HG03575 (cell line): ENCODE measurements at regions not wholly inside any gene's neighbourhood (a gene's known extent, or its start where the extent isn't known, plus 50 kb on each side); places are given as distances from the start of the nearest gene placed in this dataset.
"Not testable (repeated sequence)": the region's sequence is repeated elsewhere in the genome, so short reads cannot be mapped to it uniquely, and the experiment has no call there.

ENCODE experiments used
- ATAC-seq: cut with Tn5 transposase; IDR thresholded peaks from one replicate; pipeline ENCODE4 v1.9.1; 2021; ENCODE audit not compliant: unreplicated experiment, insufficient number of reproducible peaks, low FRiP score; ENCODE audit errors: extremely low read depth

DNA sequence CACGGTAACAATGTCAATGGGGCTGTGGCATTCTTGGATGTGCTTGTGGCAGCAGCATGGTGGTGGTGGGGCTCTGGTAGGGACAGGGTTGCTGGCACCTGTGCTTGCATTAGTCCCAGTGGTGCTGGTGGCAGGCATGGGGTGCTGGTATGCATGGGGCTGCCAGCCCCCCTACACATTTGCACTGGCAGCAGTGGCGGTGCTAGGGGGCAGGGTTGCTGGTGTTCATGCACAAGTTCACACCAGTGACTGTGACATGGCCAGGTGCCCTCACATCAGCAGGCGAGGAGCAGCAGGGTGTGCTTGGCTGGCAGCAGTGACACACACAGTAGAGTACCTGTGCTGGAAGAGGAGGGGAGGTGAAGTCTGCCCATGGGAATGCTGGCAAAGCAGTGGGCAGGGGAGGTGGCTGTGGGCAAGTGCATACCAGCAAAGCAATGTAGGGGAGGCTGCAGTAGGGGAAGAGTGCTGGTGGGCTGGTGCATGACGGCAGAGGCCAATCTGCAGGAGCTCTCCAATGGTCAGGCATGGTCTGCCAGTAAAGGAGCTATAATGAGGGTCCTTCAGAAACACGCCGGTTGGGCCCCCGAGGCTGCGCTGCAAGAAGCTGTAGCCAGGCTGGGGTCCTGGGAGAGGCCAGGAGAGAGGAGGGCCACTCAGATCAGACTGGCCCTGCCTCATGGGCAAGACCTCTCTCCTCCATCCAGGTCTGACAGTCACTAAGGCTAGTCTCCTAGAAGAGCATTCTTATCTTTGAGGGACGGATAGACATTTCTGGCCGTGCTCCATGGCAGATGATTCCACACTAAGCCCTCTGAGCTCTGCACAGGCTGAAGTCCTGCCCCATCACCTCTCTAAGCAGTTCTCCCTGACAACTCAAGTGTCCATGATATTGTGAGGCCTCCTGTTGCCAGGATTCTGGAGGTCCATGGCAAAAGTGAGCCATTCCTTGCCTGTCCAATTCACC, 406.4 kb downstream of the SEMA3D start:
- no peak for ATAC-seq

DNA sequence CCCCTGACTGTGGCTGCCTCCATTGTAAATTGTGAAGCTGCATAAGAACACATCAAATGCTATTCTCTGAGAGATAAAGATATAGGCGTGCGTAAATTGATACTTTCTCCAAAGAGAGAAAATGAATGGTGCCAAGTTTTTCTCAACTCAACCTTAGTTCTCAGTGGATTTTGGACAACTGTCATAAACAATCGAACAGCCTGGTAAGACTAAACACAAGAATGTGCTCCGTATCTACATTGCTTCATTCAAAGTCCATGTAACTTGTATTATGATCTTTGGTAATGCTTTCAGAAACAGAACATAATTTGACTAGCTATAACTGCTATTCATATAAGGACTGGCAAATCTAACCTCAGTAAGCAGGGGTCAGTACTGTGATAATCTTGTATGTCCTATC, 429.1 kb downstream of the SEMA3D start:
- ATAC-seq: no peak

DNA sequence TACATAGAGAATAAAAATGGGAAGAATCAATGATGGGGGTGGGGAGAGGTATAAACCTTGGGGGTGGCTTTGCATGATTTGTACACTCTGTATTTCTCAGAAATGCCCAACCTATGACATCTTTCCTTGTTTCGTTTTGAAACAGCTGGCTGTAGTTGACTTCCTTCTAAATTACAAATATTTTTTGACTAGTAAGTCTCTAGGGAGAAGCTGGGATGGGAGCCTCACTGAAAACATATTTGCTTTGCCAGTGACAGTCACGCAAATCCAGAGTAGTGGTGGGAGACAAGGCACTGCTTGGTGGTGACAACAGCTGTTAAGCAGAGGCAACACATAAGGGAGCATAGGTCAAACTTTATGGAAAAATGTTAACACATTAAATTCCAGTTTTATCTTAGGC, 440.5 kb downstream of the SEMA3D start:
- ATAC-seq: no peak

DNA sequence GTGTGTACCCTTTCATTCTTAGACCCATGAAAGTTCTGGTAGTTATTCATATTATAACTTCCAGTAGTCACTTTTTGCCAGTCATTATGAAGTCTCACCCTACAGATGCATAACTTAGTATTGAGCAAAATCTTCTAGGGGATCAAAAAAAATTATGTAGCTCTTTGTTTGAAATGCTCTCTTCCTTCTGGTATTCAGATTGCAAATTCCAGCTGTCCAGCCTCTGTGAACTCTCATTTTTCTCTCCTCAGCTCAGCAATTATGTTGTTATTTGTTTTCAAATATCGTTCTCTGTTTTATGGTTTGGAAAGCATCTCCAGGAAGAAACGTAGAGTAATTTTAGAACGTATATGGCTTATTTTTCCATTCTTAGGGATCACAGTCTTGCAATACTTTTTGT, 442.5 kb downstream of the SEMA3D start:
- no peak for ATAC-seq

DNA sequence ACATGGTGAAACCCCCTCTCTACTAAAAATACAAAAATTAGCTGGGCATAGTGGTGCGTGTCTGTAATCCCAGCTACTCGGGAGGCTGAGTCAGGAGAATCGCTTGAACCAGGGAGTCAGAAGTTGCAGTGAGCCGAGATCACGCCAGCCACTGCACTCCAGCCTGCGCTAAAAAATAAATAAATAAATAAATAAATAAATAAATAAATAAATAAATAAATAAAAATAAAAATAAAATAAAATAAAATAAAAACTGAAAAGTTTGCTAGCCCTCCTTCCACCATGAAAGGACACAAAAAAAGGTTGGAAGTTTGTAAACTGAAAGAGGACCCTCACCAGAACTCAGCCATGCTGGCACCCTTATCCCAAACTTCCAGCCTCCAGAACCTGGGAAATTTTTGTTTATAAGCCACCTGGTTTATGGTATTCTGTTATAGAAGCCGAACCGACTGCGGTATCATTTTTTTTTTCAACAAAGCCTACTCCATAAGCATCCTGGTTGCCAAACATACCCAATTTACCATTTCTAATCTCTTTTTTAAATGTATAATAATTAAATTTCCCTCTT, 448.2 kb downstream of the SEMA3D start:
- ATAC-seq: no peak

DNA sequence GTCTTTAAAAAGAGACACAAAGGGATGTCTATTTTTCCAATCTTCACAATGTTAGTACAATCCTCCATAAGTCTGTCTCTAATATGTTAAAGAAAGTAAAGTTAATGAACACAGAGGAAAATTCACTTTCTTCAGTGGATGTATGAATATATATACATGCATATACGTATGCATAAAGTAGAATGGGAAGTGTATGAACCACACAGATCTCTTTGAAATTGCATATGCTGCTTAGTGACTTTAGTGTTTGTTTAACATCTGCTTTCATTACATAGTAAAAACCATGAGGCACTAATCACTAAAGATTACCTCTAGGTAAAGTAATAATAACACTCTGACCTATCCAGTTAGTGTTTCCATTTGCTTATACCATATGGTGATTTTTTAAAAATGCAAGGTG, 451.2 kb downstream of the SEMA3D start:
- ATAC-seq: no peak

DNA sequence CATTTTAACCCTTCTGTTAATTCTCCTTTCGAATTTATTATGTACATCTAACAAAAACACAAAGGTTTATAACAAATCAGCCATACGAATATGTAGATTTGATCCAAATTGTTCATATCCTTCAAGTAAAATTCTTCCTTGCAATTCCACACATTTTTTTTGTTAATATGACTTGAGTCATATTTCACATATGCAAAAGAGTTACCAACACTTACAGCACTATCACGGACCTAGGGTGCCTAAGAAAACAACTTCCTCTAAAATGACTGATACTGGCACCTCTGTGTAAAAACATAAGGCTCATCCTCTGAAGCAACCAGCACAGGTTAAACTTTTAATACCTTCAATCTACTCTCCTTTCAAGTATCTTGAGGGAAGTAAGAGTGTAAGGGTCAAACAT, 451.8 kb downstream of the SEMA3D start:
- no peak for ATAC-seq

DNA sequence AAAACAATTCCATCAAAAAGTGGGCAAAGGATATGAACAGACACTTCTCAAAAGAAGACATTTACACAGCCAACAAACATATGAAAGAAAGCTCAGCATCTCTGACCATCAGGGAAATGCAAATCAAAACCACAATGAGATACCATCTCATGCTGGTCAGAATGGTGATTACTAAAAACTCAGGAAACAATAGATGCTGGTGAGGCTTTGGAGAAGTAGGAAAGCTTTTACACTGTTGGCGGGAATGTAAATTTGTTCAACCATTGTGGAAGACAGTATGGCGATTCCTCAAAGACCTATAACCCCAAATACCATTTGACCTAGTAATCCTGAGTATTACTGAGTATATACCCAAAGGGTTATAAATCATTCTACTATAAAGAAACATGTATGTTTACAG, 452.9 kb downstream of the SEMA3D start:
- not testable (repeated sequence) for ATAC-seq

DNA sequence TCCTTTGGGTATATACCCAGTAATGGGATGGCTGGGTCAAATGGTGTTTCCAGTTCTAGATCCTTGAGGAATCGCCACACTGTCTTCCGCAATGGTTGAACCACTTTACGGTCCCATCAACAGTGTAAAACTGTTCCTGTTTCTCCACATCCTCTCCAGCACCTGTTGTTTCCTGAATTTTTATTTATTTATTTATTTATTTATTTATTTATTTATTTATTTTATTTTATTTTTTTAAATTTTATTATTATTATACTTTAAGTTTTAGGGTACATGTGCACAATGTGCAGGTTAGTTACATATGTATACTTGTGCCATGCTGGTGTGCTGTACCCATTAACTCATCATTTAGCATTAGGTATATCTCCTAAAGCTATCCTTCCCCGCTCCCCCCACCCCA, 456.0 kb downstream of the SEMA3D start:
- not testable (repeated sequence) for ATAC-seq

DNA sequence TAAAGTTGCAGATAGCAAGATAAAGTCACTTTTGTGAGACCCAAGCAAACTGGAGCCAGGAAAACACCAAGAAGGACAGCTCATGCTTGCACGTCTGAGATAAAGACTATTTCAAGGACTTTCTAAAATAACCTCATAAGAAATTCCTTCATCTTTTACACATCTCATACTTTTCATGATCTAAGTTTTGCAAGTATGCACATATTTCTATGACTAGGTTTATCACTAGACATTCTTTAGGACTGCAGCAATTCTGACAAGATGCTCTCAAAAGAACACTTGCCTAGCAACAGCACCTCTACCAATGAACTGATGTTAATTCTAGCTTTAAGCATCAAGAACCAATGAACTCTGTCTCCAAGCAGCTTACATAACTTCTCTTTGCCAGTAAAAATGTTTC, 457.6 kb downstream of the SEMA3D start:
- no peak for ATAC-seq

DNA sequence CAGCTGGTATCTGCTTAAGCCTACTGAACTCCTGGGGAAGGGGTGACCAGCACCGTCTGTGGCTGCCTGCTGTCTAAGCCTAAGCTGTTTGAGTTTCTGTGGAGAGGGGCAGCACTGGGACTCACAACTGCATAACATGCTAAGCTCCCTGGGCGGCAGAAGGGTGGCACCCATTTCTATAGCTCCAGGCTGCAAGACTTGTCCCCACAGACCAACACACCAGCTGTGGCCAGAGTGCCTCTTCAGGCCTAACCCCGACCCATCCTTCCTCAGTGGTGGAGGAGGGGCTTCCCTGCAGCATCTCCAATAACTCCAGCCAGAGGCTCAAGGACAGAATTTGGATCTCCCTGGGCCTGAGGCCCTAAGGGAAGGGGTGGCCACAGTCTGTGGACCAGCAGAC, 464.1 kb downstream of the SEMA3D start:
- no peak for ATAC-seq

DNA sequence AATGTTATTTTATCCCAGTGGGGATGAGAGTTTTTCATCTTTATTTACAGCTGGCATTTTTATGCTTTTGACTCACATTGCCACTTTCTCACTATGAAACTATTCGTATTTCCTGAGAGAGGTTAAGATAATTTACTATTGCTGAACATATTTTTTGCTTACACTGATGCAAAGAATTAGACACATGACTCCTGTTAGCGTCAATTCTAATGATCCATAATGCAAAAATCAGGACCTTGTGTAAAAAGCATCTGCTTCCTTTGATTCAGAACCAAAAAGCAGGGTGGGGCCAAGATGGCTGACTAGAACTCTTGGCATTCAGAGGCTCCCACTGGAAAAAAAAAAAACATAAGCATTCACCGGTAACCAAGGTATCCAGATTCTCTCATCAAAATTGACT, 464.8 kb downstream of the SEMA3D start:
- no peak for ATAC-seq

DNA sequence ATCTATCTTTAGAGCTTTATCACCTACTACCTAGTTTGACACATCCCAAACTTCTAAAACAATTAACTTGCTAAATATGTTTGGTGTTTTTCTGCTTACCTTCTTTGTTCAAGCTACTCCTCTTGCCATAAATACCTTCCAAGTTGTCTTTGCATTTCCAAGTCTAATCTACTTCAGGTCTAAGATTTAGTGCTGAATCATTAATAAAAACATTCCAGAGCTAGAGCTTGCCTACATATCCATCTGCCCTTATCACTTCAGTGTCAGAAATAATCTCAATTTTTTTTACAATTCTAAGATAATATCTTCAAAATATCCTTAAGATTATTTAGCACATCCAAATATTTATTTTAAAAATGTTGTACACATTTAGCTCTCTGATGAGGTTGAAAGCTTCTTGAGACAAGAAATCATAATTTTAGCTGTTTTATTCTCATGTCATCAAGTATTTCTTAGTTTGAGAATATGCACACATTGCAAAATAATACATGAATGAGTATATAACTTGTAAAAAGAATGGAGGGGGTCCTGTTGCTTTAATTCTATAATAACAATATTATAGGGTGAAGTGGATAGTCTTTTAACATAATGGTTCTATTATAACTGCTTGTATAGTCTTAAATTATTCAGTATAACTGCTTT, 466.3 kb downstream of the SEMA3D start:
- no peak for ATAC-seq

DNA sequence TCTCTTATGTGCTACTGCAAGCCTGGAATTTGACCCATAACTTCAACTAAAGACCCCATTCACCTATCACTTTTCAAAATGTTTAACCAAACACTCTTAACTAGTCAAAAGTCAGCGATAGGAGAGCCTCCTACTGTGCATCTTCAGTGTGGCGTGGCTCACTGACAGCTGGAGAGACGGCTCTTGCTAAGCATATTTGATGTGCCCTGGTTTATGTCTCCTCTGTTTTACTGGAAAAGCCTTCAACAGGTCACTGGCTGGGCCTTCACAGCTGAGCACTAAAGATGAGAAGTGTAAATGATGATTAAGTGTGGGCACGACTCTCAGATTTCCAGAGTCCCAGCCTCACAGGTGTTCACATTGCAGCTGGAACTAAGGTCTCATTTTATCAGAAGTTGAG, 472.1 kb downstream of the SEMA3D start:
- no peak for ATAC-seq

DNA sequence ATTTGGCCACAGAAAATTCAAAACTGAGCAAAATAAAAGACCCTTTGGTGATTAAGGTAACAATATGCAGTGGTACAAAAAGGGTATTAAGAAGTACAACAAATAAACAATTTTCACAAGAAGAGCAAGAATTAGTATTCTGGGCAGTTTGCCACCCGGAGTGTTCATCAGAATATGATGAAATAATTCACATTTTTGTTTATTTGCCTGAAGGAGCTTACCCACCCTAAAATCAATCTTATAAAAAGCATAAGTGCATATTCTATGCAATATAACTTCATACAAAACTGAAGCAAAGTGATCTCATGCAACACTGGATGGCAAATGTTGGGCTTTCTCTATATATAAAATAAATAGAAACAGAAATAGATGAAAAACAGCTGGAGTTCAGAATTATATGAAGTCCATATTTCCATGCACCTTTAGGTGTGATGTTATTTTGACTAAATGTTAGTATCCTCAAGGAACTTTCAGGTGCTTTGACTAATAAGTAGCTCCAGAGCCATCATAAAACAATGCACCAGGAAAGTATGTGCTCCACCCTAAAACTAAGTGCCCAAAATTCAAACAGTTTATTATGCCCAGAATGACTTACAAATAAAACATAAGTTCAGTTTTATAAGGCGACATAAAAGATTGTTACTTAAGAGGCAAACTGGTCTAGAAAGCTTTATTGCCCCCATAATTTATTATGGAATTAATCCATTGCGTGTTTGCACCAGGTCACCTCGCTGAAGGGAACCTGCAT, 474.3 kb downstream of the SEMA3D start:
- ATAC-seq: no peak

DNA sequence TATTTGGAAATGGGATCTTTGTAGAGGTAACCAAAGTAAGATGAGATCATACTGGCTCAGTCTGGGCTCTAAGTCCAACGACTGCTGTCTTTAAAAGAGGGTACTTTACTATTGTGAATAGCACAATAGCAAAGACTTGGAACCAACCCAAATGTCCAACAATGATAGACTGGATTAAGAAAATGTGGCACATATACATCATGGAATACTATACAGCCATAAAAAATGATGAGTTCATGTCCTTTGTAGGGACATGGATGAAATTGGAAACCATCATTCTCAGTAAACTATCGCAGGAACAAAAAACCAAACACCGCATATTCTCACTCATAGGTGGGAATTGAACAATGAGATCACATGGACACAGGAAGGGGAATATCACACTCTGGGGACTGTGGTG, 476.3 kb downstream of the SEMA3D start:
- not testable (repeated sequence) for ATAC-seq

DNA sequence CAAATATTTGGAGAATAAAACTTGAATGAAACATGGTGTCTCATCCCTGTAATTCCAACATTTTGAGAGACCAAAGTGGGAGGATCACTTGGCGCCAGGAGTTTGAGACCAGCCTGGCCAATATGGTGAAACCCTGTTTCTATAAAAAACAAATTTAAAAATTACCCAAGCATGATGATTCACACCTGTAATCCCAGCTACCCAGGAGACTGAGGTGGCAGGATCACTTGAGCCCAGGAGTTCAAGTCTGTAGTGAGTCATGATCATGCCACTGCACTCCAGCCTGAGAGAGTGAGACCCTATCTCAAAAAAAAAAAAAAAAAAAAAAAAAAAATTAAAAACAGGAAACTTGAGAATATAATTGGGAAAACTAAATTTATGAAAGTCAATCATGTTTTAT, 481.1 kb downstream of the SEMA3D start:
- no peak for ATAC-seq

DNA sequence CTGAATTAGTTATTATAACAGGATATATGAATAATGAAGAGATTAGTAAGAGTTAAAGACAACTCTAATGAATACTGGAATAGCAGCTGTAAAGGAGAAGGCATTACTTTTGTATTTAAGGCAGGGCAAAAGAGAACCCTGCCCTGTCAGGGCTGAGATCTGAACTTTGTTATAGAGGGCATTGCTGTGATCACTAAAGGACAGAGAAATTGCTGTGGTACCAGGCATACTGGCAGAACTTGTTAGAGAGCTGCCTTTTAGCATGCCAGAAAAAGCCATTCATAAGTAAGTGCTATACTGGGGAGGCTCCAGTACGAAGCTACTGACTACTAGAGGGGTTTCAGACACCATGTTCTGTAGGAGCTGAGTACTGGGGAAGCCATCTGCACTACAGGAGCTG, 481.8 kb downstream of the SEMA3D start:
- no peak for ATAC-seq

DNA sequence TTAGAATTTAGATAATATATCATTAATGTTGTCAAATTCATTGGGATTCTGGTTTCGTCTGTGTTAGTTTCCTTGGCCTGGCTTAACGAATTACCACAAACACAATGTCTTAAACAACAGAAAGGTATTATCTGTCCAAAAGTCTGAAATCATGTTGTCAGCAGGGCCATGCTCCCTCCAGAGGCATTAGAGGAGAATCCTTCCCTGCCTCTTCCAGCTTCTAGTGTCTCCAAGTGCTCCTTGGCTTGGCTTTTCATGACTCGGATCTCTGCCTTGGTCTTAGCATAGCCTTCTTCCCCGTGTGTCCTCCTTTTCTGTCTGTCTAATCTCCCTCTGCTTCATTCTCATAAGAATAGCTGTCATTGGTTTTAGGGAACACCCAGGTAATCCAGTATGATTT, 482.5 kb downstream of the SEMA3D start:
- no peak for ATAC-seq
